GM13976 (cell line): ENCODE measurements at regions not wholly inside any gene's neighbourhood (a gene's known extent, or its start where the extent isn't known, plus 50 kb on each side); places are given as distances from the start of the nearest gene placed in this dataset.

ENCODE experiments used
- DNase-seq: peaks from one replicate; pipeline ENCODE4 v3.0.0; 2012; ENCODE audit warnings: low spot score
- CTCF ChIP-seq: IDR thresholded peaks from 2 replicates; pipeline ENCODE4 v1.5.1; 2012; ENCODE audit warnings: borderline replicate concordance, mild to moderate bottlenecking; ENCODE audit not compliant: insufficient read depth; ENCODE audit errors: extremely low read depth, missing control alignments, control extremely low read depth
- in situ Hi-C: fragments of 300-500 bp; cut with MboI; formaldehyde crosslinking; loops from one replicate; pipeline ENCODE4 v1.12.0; 2022; ENCODE audit warnings: low sequenced_read_pairs, mixed read lengths, inconsistent platforms; ENCODE audit not compliant: unreplicated experiment

- TF ChIP-seq CTCF: no peak
- DNase-seq: no peak
- in situ Hi-C loops: no loop called here
Measured at GRCh38 chr5:161165998-161166660, 314.1 kb upstream of the ATP10B start.

- TF ChIP-seq CTCF: no peak
- in situ Hi-C loops: no loop called here
- DNase-seq: no peak
Measured at GRCh38 chr5:161157925-161158324, 305.9 kb upstream of the ATP10B start.

GRCh38 chr5:161155451-161155850, 303.4 kb upstream of the ATP10B start:
- no peak for TF ChIP-seq CTCF
- in situ Hi-C loops: no loop called here
- no peak for DNase-seq

GRCh38 chr5:161152415-161152940, 300.5 kb upstream of the ATP10B start:
- TF ChIP-seq CTCF: no peak
- in situ Hi-C loops: no loop called here
- no peak for DNase-seq

GRCh38 chr5:161150441-161150988, 298.5 kb upstream of the ATP10B start:
- no peak for DNase-seq
- in situ Hi-C loops: no loop called here
- no peak for TF ChIP-seq CTCF

GRCh38 chr5:161149078-161149477, 297.1 kb upstream of the ATP10B start:
- TF ChIP-seq CTCF: no peak
- no peak for DNase-seq
- in situ Hi-C loops: no loop called here
